ENCODE measurements at regions not wholly inside any gene's neighbourhood (a gene's known extent, or its start where the extent isn't known, plus 50 kb on each side); places are given as distances from the start of the nearest gene placed in this dataset.

- H3K4me3 ChIP-seq (ENCODE audit: low read depth, low read length) = no peak overlapping the region
- TF ChIP-seq CTCF (IDR thresholded peaks at IDR 0.05; ENCODE audit: borderline replicate concordance, insufficient read depth, low read depth, low read length) = no peak
Measured at GRCh38 chr2:139613264-139613663, 833.1 kb upstream of the NXPH2 start.

GRCh38 chr2:139610512-139610911 is 830.3 kb upstream of the NXPH2 start:
- H3K4me3 ChIP-seq (ENCODE audit: low read depth, low read length) = no peak overlapping the region
- no peak for TF ChIP-seq CTCF (IDR thresholded peaks at IDR 0.05; ENCODE audit: borderline replicate concordance, insufficient read depth, low read depth, low read length)

- no peak for TF ChIP-seq CTCF (IDR thresholded peaks at IDR 0.05; ENCODE audit: borderline replicate concordance, insufficient read depth, low read depth, low read length)
Measured at GRCh38 chr2:139609109-139609508, 828.9 kb upstream of the NXPH2 start.

GRCh38 chr2:139605668-139606067 is 825.5 kb upstream of the NXPH2 start:
- no peak overlapping the region for H3K4me3 ChIP-seq (ENCODE audit: low read depth, low read length)
- TF ChIP-seq CTCF (IDR thresholded peaks at IDR 0.05; ENCODE audit: borderline replicate concordance, insufficient read depth, low read depth, low read length) = no peak

More at GRCh38 chr2:139609109-139609508, 828.9 kb upstream of the NXPH2 start:
- no peak overlapping the region for H3K4me3 ChIP-seq (ENCODE audit: low read depth, low read length)

GRCh38 chr2:139600166-139600565 is 820.0 kb upstream of the NXPH2 start:
- H3K4me3 ChIP-seq (ENCODE audit: low read depth, low read length) = no peak overlapping the region
- TF ChIP-seq CTCF (IDR thresholded peaks at IDR 0.05; ENCODE audit: borderline replicate concordance, insufficient read depth, low read depth, low read length) = no peak

GRCh38 chr2:139585101-139585500 is 804.9 kb upstream of the NXPH2 start:
- TF ChIP-seq CTCF (IDR thresholded peaks at IDR 0.05; ENCODE audit: borderline replicate concordance, insufficient read depth, low read depth, low read length) = no peak
- no peak overlapping the region for H3K4me3 ChIP-seq (ENCODE audit: low read depth, low read length)

- TF ChIP-seq CTCF (IDR thresholded peaks at IDR 0.05; ENCODE audit: borderline replicate concordance, insufficient read depth, low read depth, low read length) = no peak
- no peak overlapping the region for H3K4me3 ChIP-seq (ENCODE audit: low read depth, low read length)
Measured at GRCh38 chr2:139574371-139574770, 794.2 kb upstream of the NXPH2 start.

All from GM12875 (cell line).